Liver (tissue), 7 donors: ENCODE measurements at regions not wholly inside any gene's neighbourhood (a gene's known extent, or its start where the extent isn't known, plus 50 kb on each side); places are given as distances from the start of the nearest gene placed in this dataset.

Experiments
- DNase-seq: peaks from one replicate; pipeline ENCODE4 v3.0.0-alpha.2; 2017; ENCODE audit warnings: low spot score
- H3K27ac ChIP-seq, 2 donors: one replicate each; pipeline ENCODE4 v1.7.0; 2013; ENCODE audit warnings: inconsistent platforms in 2 of 2, low read length in 2 of 2, control low read depth in 1 of 2, low read depth in 1 of 2, mild to moderate bottlenecking in 1 of 2
- H3K27me3 ChIP-seq, 4 donors: one replicate each; pipeline versions ENCODE4 v1.6.1 to v1.7.0; 2013; ENCODE audit warnings: low read length in 3 of 4, inconsistent platforms in 1 of 4, mild to moderate bottlenecking in 1 of 4, moderate library complexity in 1 of 4; ENCODE audit not compliant: control insufficient read depth in 4 of 4, insufficient read depth in 4 of 4
- H3K36me3 ChIP-seq, 4 donors: one replicate each; pipeline versions ENCODE4 v1.6.1 to v1.7.0; 2013; ENCODE audit warnings: low read length in 3 of 4, mild to moderate bottlenecking in 3 of 4, low read depth in 1 of 4, moderate library complexity in 1 of 4; ENCODE audit not compliant: control insufficient read depth in 4 of 4, insufficient read depth in 3 of 4
- H3K4me1 ChIP-seq, 4 donors: one replicate each; pipeline versions ENCODE4 v1.6.1 to v1.7.0; 2013; ENCODE audit warnings: low read length in 3 of 4, mild to moderate bottlenecking in 3 of 4, moderate library complexity in 1 of 4; ENCODE audit not compliant: control insufficient read depth in 4 of 4, insufficient read depth in 4 of 4
- H3K4me3 ChIP-seq, 3 donors: one replicate each; pipeline versions ENCODE4 v1.6.1 to v1.7.0; 2013; ENCODE audit warnings: low read length in 3 of 3, control low read depth in 1 of 3, low read depth in 1 of 3, mild to moderate bottlenecking in 1 of 3
- H3K9ac ChIP-seq, 2 donors: one replicate each; pipeline ENCODE4 v1.7.0; 2013; ENCODE audit warnings: low read length in 2 of 2, mild to moderate bottlenecking in 2 of 2, moderate library complexity in 2 of 2, control low read depth in 1 of 2, low read depth in 1 of 2
- H3K9me3 ChIP-seq, 4 donors: one replicate each; pipeline versions ENCODE4 v1.6.1 to v1.7.0; 2013; ENCODE audit warnings: low read length in 3 of 4; ENCODE audit not compliant: control insufficient read depth in 4 of 4
- ATF3 ChIP-seq: IDR thresholded peaks from 2 replicates; pipeline ENCODE4 v1.6.1; 2016; ENCODE audit warnings: antibody characterized with exemption
- CTCF ChIP-seq: fragments of 150-350 bp; IDR thresholded peaks from 2 replicates; pipeline ENCODE4 v1.5.1; 2017; ENCODE audit warnings: improper control_type of control experiment, low read depth, low read length; ENCODE audit not compliant: missing input control
- EGR1 ChIP-seq, 2 donors: IDR thresholded peaks; 2 replicates each; pipeline ENCODE4 v1.6.1; 2016 to 2018; ENCODE audit warnings: antibody characterized with exemption in 2 of 2, low read depth in 2 of 2
- FOXA1 ChIP-seq: IDR thresholded peaks from 2 replicates; pipeline ENCODE4 v1.6.1; 2016; ENCODE audit warnings: antibody characterized with exemption
- FOXA2 ChIP-seq: IDR thresholded peaks from 2 replicates; pipeline ENCODE4 v1.6.1; 2016; ENCODE audit warnings: antibody characterized with exemption
- GABPA ChIP-seq, 2 donors: IDR thresholded peaks in 1 of 2; conservative IDR thresholded peaks in 1 of 2; 2 replicates each; pipeline ENCODE4 v1.6.1; 2016; ENCODE audit warnings: antibody characterized with exemption in 2 of 2, mild to moderate bottlenecking in 1 of 2, moderate library complexity in 1 of 2
- HNF4A ChIP-seq, 2 donors: conservative IDR thresholded peaks; 2 replicates each; pipeline ENCODE4 v1.6.1; 2016; ENCODE audit warnings: antibody characterized with exemption in 2 of 2, mild to moderate bottlenecking in 2 of 2
- HNF4G ChIP-seq: IDR thresholded peaks from 2 replicates; pipeline ENCODE4 v1.6.1; 2016; ENCODE audit warnings: antibody characterized with exemption
- JUND ChIP-seq, 2 donors: IDR thresholded peaks; 2 replicates each; pipeline ENCODE4 v1.6.1; 2016; ENCODE audit warnings: antibody characterized with exemption in 2 of 2
- MAX ChIP-seq: IDR thresholded peaks from 2 replicates; pipeline ENCODE4 v1.6.1; 2016; ENCODE audit warnings: antibody characterized with exemption
- NR2F2 ChIP-seq: IDR thresholded peaks from 2 replicates; pipeline ENCODE4 v1.6.1; 2016; ENCODE audit warnings: antibody characterized with exemption
- RAD21 ChIP-seq, 2 donors: IDR thresholded peaks; 2 replicates each; pipeline ENCODE4 v1.6.1; 2016; ENCODE audit warnings: antibody characterized with exemption in 2 of 2, mild to moderate bottlenecking in 2 of 2
- REST ChIP-seq: IDR thresholded peaks from 2 replicates; pipeline ENCODE4 v1.6.1; 2016; ENCODE audit warnings: antibody characterized with exemption, mild to moderate bottlenecking
- RXRA ChIP-seq, 2 donors: IDR thresholded peaks; 2 replicates each; pipeline ENCODE4 v1.6.1; 2017 to 2018; ENCODE audit warnings: antibody characterized with exemption in 2 of 2, mild to moderate bottlenecking in 1 of 2
- SP1 ChIP-seq: IDR thresholded peaks from 2 replicates; pipeline ENCODE4 v1.6.1; 2018; ENCODE audit warnings: antibody characterized with exemption, mild to moderate bottlenecking
- TAF1 ChIP-seq: conservative IDR thresholded peaks from 2 replicates; pipeline ENCODE4 v1.6.1; 2016; ENCODE audit warnings: antibody characterized with exemption, mild to moderate bottlenecking
- YY1 ChIP-seq: IDR thresholded peaks from 2 replicates; pipeline ENCODE4 v1.6.1; 2016; ENCODE audit warnings: antibody characterized with exemption, mild to moderate bottlenecking
- ZBTB33 ChIP-seq: IDR thresholded peaks from 2 replicates; pipeline ENCODE4 v1.6.1; 2016; ENCODE audit warnings: antibody characterized with exemption
- donor health status: healthy.
- donor health status: healthy.
- donor health status: healthy.
- donor health status: healthy.

- no peak overlapping the region for H3K9ac ChIP-seq
- no peak for TF ChIP-seq EGR1 (IDR thresholded peaks at IDR 0.05; ENCODE audit: low read depth in 2 of 2)
- no peak for TF ChIP-seq HNF4G
- no peak for TF ChIP-seq FOXA2
- no peaks in the 10 kb centered on the region for H3K4me1 ChIP-seq
- no peaks in the 10 kb centered on the region for H3K9me3 ChIP-seq
- H3K36me3 ChIP-seq, result no peaks in the 10 kb centered on the region
- no peak overlapping the region for H3K4me3 ChIP-seq
- no peak overlapping the region for H3K27ac ChIP-seq
- DNase-seq, result no peak
- H3K27me3 ChIP-seq, result peaks cover 0 to 3% (median 0%) of the 10 kb centered on the region in 4 donors
Observed at GRCh38 chr14:65880507-65880906, 468.0 kb downstream of the FUT8 start.

GRCh38 chr14:65881642-65882041 lies 469.1 kb downstream of the FUT8 start:
- no peak for DNase-seq
- H3K36me3 ChIP-seq, result no peaks in the 10 kb centered on the region
- peaks cover 0 to 3% (median 0%) of the 10 kb centered on the region in 4 donors for H3K27me3 ChIP-seq
- no peaks in the 10 kb centered on the region for H3K9me3 ChIP-seq
- H3K9ac ChIP-seq, result no peak overlapping the region
- H3K27ac ChIP-seq, result no peak overlapping the region
- H3K4me1 ChIP-seq, result no peaks in the 10 kb centered on the region
- no peak for TF ChIP-seq CTCF
- TF ChIP-seq SP1, result no peak
- no peak for TF ChIP-seq TAF1
- TF ChIP-seq MAX, result no peak
- no peak for TF ChIP-seq RAD21 (IDR thresholded peaks at IDR 0.05)
- no peak for TF ChIP-seq FOXA2
- TF ChIP-seq HNF4A (conservative IDR thresholded peaks at IDR 0.05), result no peak
- no peak for TF ChIP-seq ZBTB33
- no peak for TF ChIP-seq EGR1 (IDR thresholded peaks at IDR 0.05; ENCODE audit: low read depth in 2 of 2)
- no peak for TF ChIP-seq RXRA (IDR thresholded peaks at IDR 0.05)
- no peak for TF ChIP-seq HNF4G
- TF ChIP-seq FOXA1, result no peak
- no peak for TF ChIP-seq JUND (IDR thresholded peaks at IDR 0.05)
- TF ChIP-seq NR2F2, result no peak
- no peak for TF ChIP-seq GABPA (IDR thresholded peaks at IDR 0.05 in 1 of 2, conservative IDR thresholded peaks at IDR 0.05 in 1 of 2)
- TF ChIP-seq REST, result no peak
- no peak for TF ChIP-seq ATF3
- TF ChIP-seq YY1, result no peak
- no peak overlapping the region for H3K4me3 ChIP-seq
